ENCODE measurements at regions not wholly inside any gene's neighbourhood (a gene's known extent, or its start where the extent isn't known, plus 50 kb on each side); places are given as distances from the start of the nearest gene placed in this dataset.

- no peak for DNase-seq (ENCODE audit: low spot score)
- in situ Hi-C loops (cut with HindIII; ENCODE audit: low sequenced_read_pairs), result no loop called here
Observed at GRCh38 chr10:29807163-29807806, 172.5 kb upstream of the SVIL start.

- DNase-seq (ENCODE audit: low spot score), result no peak
- in situ Hi-C loops (cut with HindIII; ENCODE audit: low sequenced_read_pairs), result no loop called here
Observed at GRCh38 chr10:29806350-29806788, 171.6 kb upstream of the SVIL start.

- no peak for DNase-seq (ENCODE audit: low spot score)
- in situ Hi-C loops (cut with HindIII; ENCODE audit: low sequenced_read_pairs), result no loop called here
Observed at GRCh38 chr10:29805134-29805723, 170.5 kb upstream of the SVIL start.

GRCh38 chr10:29804025-29804852 lies 169.5 kb upstream of the SVIL start:
- no peak for DNase-seq (ENCODE audit: low spot score)
- in situ Hi-C loops (cut with HindIII; ENCODE audit: low sequenced_read_pairs), result no loop called here

- in situ Hi-C loops (cut with HindIII; ENCODE audit: low sequenced_read_pairs), result no loop called here
- no peak for DNase-seq (ENCODE audit: low spot score)
Observed at GRCh38 chr10:29802171-29802570, 167.4 kb upstream of the SVIL start.

GRCh38 chr10:29798921-29799690 lies 164.3 kb upstream of the SVIL start:
- in situ Hi-C loops (cut with HindIII; ENCODE audit: low sequenced_read_pairs), result no loop called here
- DNase-seq (ENCODE audit: low spot score), result no peak

GRCh38 chr10:29797616-29798015 lies 162.8 kb upstream of the SVIL start:
- no peak for DNase-seq (ENCODE audit: low spot score)
- in situ Hi-C loops (cut with HindIII; ENCODE audit: low sequenced_read_pairs), result no loop called here

- no peak for DNase-seq (ENCODE audit: low spot score)
- in situ Hi-C loops (cut with HindIII; ENCODE audit: low sequenced_read_pairs), result no loop called here
Observed at GRCh38 chr10:29795850-29796249, 161.1 kb upstream of the SVIL start.

- in situ Hi-C loops (cut with HindIII; ENCODE audit: low sequenced_read_pairs), result no loop called here
- DNase-seq (ENCODE audit: low spot score), result no peak
Observed at GRCh38 chr10:29794776-29795611, 160.2 kb upstream of the SVIL start.

- DNase-seq (ENCODE audit: low spot score), result no peak
- in situ Hi-C loops (cut with HindIII; ENCODE audit: low sequenced_read_pairs), result no loop called here
Observed at GRCh38 chr10:29791773-29792172, 157.0 kb upstream of the SVIL start.

GRCh38 chr10:29790207-29790606 lies 155.4 kb upstream of the SVIL start:
- DNase-seq (ENCODE audit: low spot score), result no peak
- in situ Hi-C loops (cut with HindIII; ENCODE audit: low sequenced_read_pairs), result no loop called here

- in situ Hi-C loops (cut with HindIII; ENCODE audit: low sequenced_read_pairs), result no loop called here
Observed at GRCh38 chr10:29788113-29788512, 153.3 kb upstream of the SVIL start.

GRCh38 chr10:29785701-29786100 lies 150.9 kb upstream of the SVIL start:
- in situ Hi-C loops (cut with HindIII; ENCODE audit: low sequenced_read_pairs), result no loop called here
- no peak for DNase-seq (ENCODE audit: low spot score)

More at GRCh38 chr10:29788113-29788512, 153.3 kb upstream of the SVIL start:
- DNase-seq (ENCODE audit: low spot score), result no peak

GRCh38 chr10:29784175-29784773 lies 149.5 kb upstream of the SVIL start:
- in situ Hi-C loops (cut with HindIII; ENCODE audit: low sequenced_read_pairs), result no loop called here
- DNase-seq (ENCODE audit: low spot score), result no peak

GRCh38 chr10:29783201-29783947 lies 148.6 kb upstream of the SVIL start:
- DNase-seq (ENCODE audit: low spot score), result no peak
- in situ Hi-C loops (cut with HindIII; ENCODE audit: low sequenced_read_pairs), result no loop called here

- in situ Hi-C loops (cut with HindIII; ENCODE audit: low sequenced_read_pairs), result no loop called here
- no peak for DNase-seq (ENCODE audit: low spot score)
Observed at GRCh38 chr10:29780639-29781038, 145.9 kb upstream of the SVIL start.

- in situ Hi-C loops (cut with HindIII; ENCODE audit: low sequenced_read_pairs), result no loop called here
- DNase-seq (ENCODE audit: low spot score), result no peak
Observed at GRCh38 chr10:29780096-29780495, 145.3 kb upstream of the SVIL start.

- in situ Hi-C loops (cut with HindIII; ENCODE audit: low sequenced_read_pairs), result no loop called here
- no peak for DNase-seq (ENCODE audit: low spot score)
Observed at GRCh38 chr10:29776246-29776645, 141.5 kb upstream of the SVIL start.

Measured in G401 (cell line).